ENCODE measurements at regions not wholly inside any gene's neighbourhood (a gene's known extent, or its start where the extent isn't known, plus 50 kb on each side); places are given as distances from the start of the nearest gene placed in this dataset.

DNA sequence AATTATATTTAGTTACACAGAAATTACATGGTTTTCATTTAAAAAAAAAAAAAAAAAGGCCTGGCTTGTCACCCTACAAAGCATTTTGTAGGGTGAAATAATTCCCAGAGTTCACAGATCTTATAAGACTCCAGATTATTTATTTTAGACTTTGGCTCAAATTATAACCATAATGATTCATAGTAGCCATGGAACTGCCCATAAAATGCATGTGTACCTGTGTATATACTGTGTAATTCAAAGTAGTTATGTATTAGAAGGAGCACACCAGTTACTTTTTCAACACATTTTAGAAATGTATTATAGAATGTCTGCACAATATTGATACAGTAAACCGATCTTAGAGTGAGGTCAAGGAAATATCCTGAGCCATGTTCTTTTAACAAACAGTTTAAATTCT is 975.6 kb downstream of the GBE1 start:
- no peak for TF ChIP-seq POLR2A (IDR thresholded peaks at IDR 0.05)
- no peak for TF ChIP-seq CTCF (IDR thresholded peaks at IDR 0.05)
- TF ChIP-seq POLR2AphosphoS5 (IDR thresholded peaks at IDR 0.05) = no peak
- no peaks in the 10 kb centered on the region for H3K36me3 ChIP-seq
- intact Hi-C loops (cut with DNase I) = no loop called here
- no peak overlapping the region for H3K27ac ChIP-seq
- no peaks in the 10 kb centered on the region for H3K27me3 ChIP-seq (replicated peaks; ENCODE audit: insufficient read depth)
- H3K4me1 ChIP-seq (replicated peaks) = no peaks in the 10 kb centered on the region
- DNase-seq (ENCODE audit: low spot score) = no peak
- no peak overlapping the region for H3K4me3 ChIP-seq
- no peaks in the 10 kb centered on the region for H3K9me3 ChIP-seq
- WGBS = 74% methylated on average over 1 of the region's 1 CpG

GRCh38 chr3:80785475-80785874 is 976.0 kb downstream of the GBE1 start:
- no peak for DNase-seq (ENCODE audit: low spot score)
- no peaks in the 10 kb centered on the region for H3K27me3 ChIP-seq (replicated peaks; ENCODE audit: insufficient read depth)

GRCh38 chr3:80771085-80771484 is 990.4 kb downstream of the GBE1 start:
- DNase-seq (ENCODE audit: low spot score) = no peak
- Histone ChIP-seq H3K27ac (no peak overlapping the region), H3K4me1 (replicated peaks) (no peaks in the 10 kb centered on the region), H3K9me3 (no peaks in the 10 kb centered on the region), H3K4me3 (no peak overlapping the region), H3K27me3 (replicated peaks; ENCODE audit: insufficient read depth) (no peaks in the 10 kb centered on the region), H3K36me3 (no peaks in the 10 kb centered on the region)
- intact Hi-C loops (cut with DNase I) = no loop called here
- WGBS = 66% methylated on average over 7 of the region's 7 CpGs
- TF ChIP-seq POLR2AphosphoS5 (IDR thresholded peaks at IDR 0.05) (no peak), CTCF (IDR thresholded peaks at IDR 0.05) (no peak), POLR2A (IDR thresholded peaks at IDR 0.05) (no peak)

More at GRCh38 chr3:80785475-80785874, 976.0 kb downstream of the GBE1 start:
- TF ChIP-seq POLR2AphosphoS5 (IDR thresholded peaks at IDR 0.05) (no peak), POLR2A (IDR thresholded peaks at IDR 0.05) (no peak), CTCF (IDR thresholded peaks at IDR 0.05) (no peak)
- Histone ChIP-seq H3K9me3 (no peaks in the 10 kb centered on the region), H3K27ac (no peak overlapping the region), H3K4me3 (no peak overlapping the region), H3K36me3 (no peaks in the 10 kb centered on the region), H3K4me1 (replicated peaks) (no peaks in the 10 kb centered on the region)
- intact Hi-C loops (cut with DNase I) = no loop called here
- WGBS = 24% methylated on average over 3 of the region's 3 CpGs

DNA sequence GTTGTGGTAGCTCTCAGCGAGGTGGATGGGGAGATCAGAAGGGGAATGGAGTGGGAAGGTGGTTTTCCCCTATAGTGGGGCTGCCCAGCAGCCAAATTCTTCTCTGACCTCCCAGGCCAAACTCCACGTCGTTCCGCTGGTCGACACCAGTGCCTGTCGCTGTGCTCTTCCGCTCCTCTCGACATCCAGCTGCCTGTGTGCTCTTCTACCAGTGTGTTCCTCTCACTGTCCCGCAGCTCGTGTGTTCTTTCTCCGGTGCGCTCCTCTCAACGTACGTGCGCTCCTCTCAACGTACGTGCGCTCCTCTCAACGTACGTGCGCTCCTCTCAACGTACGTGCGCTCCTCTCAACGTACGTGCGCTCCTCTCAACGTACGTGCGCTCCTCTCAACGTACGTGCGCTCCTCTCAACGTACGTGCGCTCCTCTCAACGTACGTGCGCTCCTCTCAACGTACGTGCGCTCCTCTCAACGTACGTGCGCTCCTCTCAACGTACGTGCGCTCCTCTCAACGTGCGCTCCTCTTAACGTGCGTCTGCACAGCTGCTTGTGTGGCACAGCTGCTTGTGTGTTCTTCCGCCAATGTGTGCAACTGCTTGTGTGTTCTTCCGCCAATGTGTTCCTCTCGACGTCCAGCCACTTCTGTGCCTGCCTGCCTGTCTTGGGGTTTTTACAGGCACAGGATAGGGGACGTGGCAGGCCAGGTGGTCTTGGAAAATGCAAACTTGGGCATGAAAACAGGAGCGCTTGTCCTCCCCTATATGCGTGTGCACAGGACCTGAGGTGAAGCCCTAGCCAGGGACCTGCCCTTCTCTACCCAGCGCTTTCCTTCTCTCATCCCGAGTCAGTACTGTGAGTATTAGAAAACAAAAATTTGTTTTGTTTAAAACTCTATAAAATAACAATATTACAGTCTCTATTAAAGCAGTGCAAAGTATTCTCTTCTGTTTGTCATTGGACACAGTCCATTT is 991.1 kb downstream of the GBE1 start:
- Histone ChIP-seq H3K4me3 (no peak overlapping the region), H3K27me3 (replicated peaks; ENCODE audit: insufficient read depth) (no peaks in the 10 kb centered on the region), H3K27ac (no peak overlapping the region), H3K36me3 (no peaks in the 10 kb centered on the region), H3K4me1 (replicated peaks) (no peaks in the 10 kb centered on the region), H3K9me3 (no peaks in the 10 kb centered on the region)
- intact Hi-C loops (cut with DNase I) = no loop called here
- 90% methylated on average over 49 of the region's 61 CpGs for WGBS
- DNase-seq (ENCODE audit: low spot score) = no peak
- no peak for TF ChIP-seq POLR2A (IDR thresholded peaks at IDR 0.05)
- TF ChIP-seq POLR2AphosphoS5 (IDR thresholded peaks at IDR 0.05) = no peak
- TF ChIP-seq CTCF (IDR thresholded peaks at IDR 0.05) = no peak

GRCh38 chr3:80769683-80770082 is 991.8 kb downstream of the GBE1 start:
- TF ChIP-seq CTCF (IDR thresholded peaks at IDR 0.05) (no peak), POLR2A (IDR thresholded peaks at IDR 0.05) (no peak), POLR2AphosphoS5 (IDR thresholded peaks at IDR 0.05) (no peak)
- H3K4me1 ChIP-seq (replicated peaks) = no peaks in the 10 kb centered on the region
- H3K27ac ChIP-seq = no peak overlapping the region
- no peaks in the 10 kb centered on the region for H3K36me3 ChIP-seq
- no peaks in the 10 kb centered on the region for H3K9me3 ChIP-seq
- no peak for DNase-seq (ENCODE audit: low spot score)
- no peak overlapping the region for H3K4me3 ChIP-seq
- no peaks in the 10 kb centered on the region for H3K27me3 ChIP-seq (replicated peaks; ENCODE audit: insufficient read depth)
- intact Hi-C loops (cut with DNase I) = no loop called here
- WGBS = 94% methylated on average over 12 of the region's 12 CpGs

All from prostate gland (tissue), 2 donors.